ENCODE measurements at regions not wholly inside any gene's neighbourhood (a gene's known extent, or its start where the extent isn't known, plus 50 kb on each side); places are given as distances from the start of the nearest gene placed in this dataset.

GRCh38 chr5:29169886-29170285 is 2023.6 kb upstream of the CDH6 start:
- DNase-seq (ENCODE audit: low spot score): no peak
- Histone ChIP-seq H3K36me3 (no peaks in the 10 kb centered on the region), H3K9me3 (peaks cover 0 to 3% of the 10 kb centered on the region in 2 donors), H3K27me3 (no peaks in the 10 kb centered on the region), H3K4me1 (no peaks in the 10 kb centered on the region), H3K27ac (no peak overlapping the region), H3K4me3 (no peak overlapping the region)
- TF ChIP-seq CTCF (IDR thresholded peaks at IDR 0.05): no peak

GRCh38 chr5:29162297-29162696 is 2031.2 kb upstream of the CDH6 start:
- no peaks in the 10 kb centered on the region for H3K4me1 ChIP-seq
- no peaks in the 10 kb centered on the region for H3K36me3 ChIP-seq
- H3K9me3 ChIP-seq: no peaks in the 10 kb centered on the region
- no peaks in the 10 kb centered on the region for H3K27me3 ChIP-seq
- no peak overlapping the region for H3K27ac ChIP-seq
- no peak for TF ChIP-seq CTCF (IDR thresholded peaks at IDR 0.05)
- H3K4me3 ChIP-seq: no peak overlapping the region
- DNase-seq (ENCODE audit: low spot score): no peak

- Histone ChIP-seq H3K4me3 (no peak overlapping the region), H3K27ac (no peak overlapping the region), H3K27me3 (no peaks in the 10 kb centered on the region), H3K9me3 (no peaks in the 10 kb centered on the region), H3K4me1 (no peaks in the 10 kb centered on the region), H3K36me3 (no peaks in the 10 kb centered on the region)
- no peak for DNase-seq (ENCODE audit: low spot score)
- TF ChIP-seq CTCF (IDR thresholded peaks at IDR 0.05): no peak
These were observed 2031.8 kb upstream of the CDH6 start for GRCh38 chr5:29161399-29162291.

GRCh38 chr5:29157975-29158374 is 2035.5 kb upstream of the CDH6 start:
- no peaks in the 10 kb centered on the region for H3K27me3 ChIP-seq
- no peak overlapping the region for H3K27ac ChIP-seq
- H3K4me1 ChIP-seq: no peaks in the 10 kb centered on the region
- no peak overlapping the region for H3K4me3 ChIP-seq
- no peaks in the 10 kb centered on the region for H3K9me3 ChIP-seq
- H3K36me3 ChIP-seq: no peaks in the 10 kb centered on the region
- DNase-seq (ENCODE audit: low spot score): no peak
- no peak for TF ChIP-seq CTCF (IDR thresholded peaks at IDR 0.05)

- no peak for TF ChIP-seq CTCF (IDR thresholded peaks at IDR 0.05)
- Histone ChIP-seq H3K27me3 (no peaks in the 10 kb centered on the region), H3K4me3 (no peak overlapping the region), H3K4me1 (no peaks in the 10 kb centered on the region), H3K9me3 (no peaks in the 10 kb centered on the region), H3K27ac (no peak overlapping the region), H3K36me3 (no peaks in the 10 kb centered on the region)
- no peak for DNase-seq (ENCODE audit: low spot score)
These were observed 2042.6 kb upstream of the CDH6 start for GRCh38 chr5:29150840-29151239.

GRCh38 chr5:29148581-29148980 is 2044.9 kb upstream of the CDH6 start:
- no peak overlapping the region for H3K27ac ChIP-seq
- no peaks in the 10 kb centered on the region for H3K27me3 ChIP-seq
- H3K9me3 ChIP-seq: no peaks in the 10 kb centered on the region
- no peak overlapping the region for H3K4me3 ChIP-seq
- H3K36me3 ChIP-seq: no peaks in the 10 kb centered on the region
- no peak for DNase-seq (ENCODE audit: low spot score)
- no peak for TF ChIP-seq CTCF (IDR thresholded peaks at IDR 0.05)
- no peaks in the 10 kb centered on the region for H3K4me1 ChIP-seq
